ENCODE measurements at regions not wholly inside any gene's neighbourhood (a gene's known extent, or its start where the extent isn't known, plus 50 kb on each side); places are given as distances from the start of the nearest gene placed in this dataset.

- no peak for TF ChIP-seq CTCF (IDR thresholded peaks at IDR 0.05; ENCODE audit: control insufficient read depth, extremely low read depth, insufficient read depth)
- DNase-seq (ENCODE audit: low read depth), result no peak
- no peak overlapping the region for H3K4me3 ChIP-seq (ENCODE audit: low read depth, low read length)
Measured at GRCh38 chr6:23302514-23302913, 733.1 kb downstream of the HDGFL1 start.

GRCh38 chr6:23305325-23305943, 736.1 kb downstream of the HDGFL1 start:
- H3K4me3 ChIP-seq (ENCODE audit: low read depth, low read length), result no peak overlapping the region
- no peak for DNase-seq (ENCODE audit: low read depth)
- no peak for TF ChIP-seq CTCF (IDR thresholded peaks at IDR 0.05; ENCODE audit: control insufficient read depth, extremely low read depth, insufficient read depth)

GRCh38 chr6:23306251-23306950, 737.0 kb downstream of the HDGFL1 start:
- H3K4me3 ChIP-seq (ENCODE audit: low read depth, low read length), result no peak overlapping the region
- no peak for DNase-seq (ENCODE audit: low read depth)
- no peak for TF ChIP-seq CTCF (IDR thresholded peaks at IDR 0.05; ENCODE audit: control insufficient read depth, extremely low read depth, insufficient read depth)

- H3K4me3 ChIP-seq (ENCODE audit: low read depth, low read length), result no peak overlapping the region
- TF ChIP-seq CTCF (IDR thresholded peaks at IDR 0.05; ENCODE audit: control insufficient read depth, extremely low read depth, insufficient read depth), result no peak
- no peak for DNase-seq (ENCODE audit: low read depth)
Measured at GRCh38 chr6:23307516-23307915, 738.1 kb downstream of the HDGFL1 start.

- no peak overlapping the region for H3K4me3 ChIP-seq (ENCODE audit: low read depth, low read length)
Measured at GRCh38 chr6:23308166-23308565, 738.8 kb downstream of the HDGFL1 start.

GRCh38 chr6:23311211-23311610, 741.8 kb downstream of the HDGFL1 start:
- no peak overlapping the region for H3K4me3 ChIP-seq (ENCODE audit: low read depth, low read length)
- no peak for DNase-seq (ENCODE audit: low read depth)
- no peak for TF ChIP-seq CTCF (IDR thresholded peaks at IDR 0.05; ENCODE audit: control insufficient read depth, extremely low read depth, insufficient read depth)

More at GRCh38 chr6:23308166-23308565, 738.8 kb downstream of the HDGFL1 start:
- DNase-seq (ENCODE audit: low read depth), result peak; percentile 69
- TF ChIP-seq CTCF (IDR thresholded peaks at IDR 0.05; ENCODE audit: control insufficient read depth, extremely low read depth, insufficient read depth), result no peak

Data from LNCaP clone FGC (cell line).